GM21619 (cell line): ENCODE measurements at regions not wholly inside any gene's neighbourhood (a gene's known extent, or its start where the extent isn't known, plus 50 kb on each side); places are given as distances from the start of the nearest gene placed in this dataset.
"Not testable (repeated sequence)": the region's sequence is repeated elsewhere in the genome, so short reads cannot be mapped to it uniquely, and the experiment has no call there.

Experiments
- ATAC-seq: cut with Tn5 transposase; IDR thresholded peaks from one replicate; pipeline ENCODE4 v1.9.1; 2021; ENCODE audit not compliant: unreplicated experiment

DNA sequence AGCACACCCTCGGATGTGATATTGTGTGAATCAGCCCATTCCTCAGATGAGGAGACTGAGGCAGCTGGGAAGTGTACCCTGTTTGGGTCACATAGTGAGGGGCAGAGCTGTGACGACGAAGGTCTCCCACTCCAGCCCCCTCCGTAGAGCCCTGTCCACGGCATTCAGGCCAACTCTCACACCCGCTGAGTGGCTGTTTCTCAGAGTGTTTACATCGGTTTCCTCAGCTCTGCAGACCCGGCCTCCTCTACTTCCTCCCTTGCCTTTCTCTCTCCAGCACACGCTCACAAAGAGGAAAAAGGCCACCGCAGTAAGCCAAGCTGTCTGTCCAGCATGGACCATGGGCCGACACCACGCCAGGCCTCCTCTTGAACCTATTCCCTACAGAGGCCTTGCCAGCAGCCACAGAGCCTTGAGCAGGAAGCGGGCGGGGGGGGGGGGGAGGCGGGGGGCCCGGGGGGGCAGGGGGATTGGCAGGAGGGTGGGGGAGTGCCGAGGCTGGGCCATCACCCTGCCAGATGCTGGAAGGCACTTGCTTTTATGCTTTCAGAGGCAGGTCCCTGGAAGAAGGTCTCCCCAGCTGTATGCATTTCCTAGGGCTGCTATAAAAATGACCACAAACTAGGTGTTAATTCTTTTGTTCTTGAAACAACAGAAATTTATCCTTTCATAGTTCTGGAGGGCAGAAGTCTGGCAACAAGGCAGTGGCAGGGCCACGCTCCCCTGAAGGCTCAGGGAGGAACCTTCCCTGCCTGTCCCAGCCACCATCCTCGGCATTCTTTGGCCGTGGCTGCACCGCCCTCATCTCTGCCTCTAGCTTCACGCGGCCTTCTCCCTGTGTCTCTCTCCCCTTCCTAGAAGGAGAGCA is 178.4 kb downstream of the PSMG1 start:
- ATAC-seq = no peak

DNA sequence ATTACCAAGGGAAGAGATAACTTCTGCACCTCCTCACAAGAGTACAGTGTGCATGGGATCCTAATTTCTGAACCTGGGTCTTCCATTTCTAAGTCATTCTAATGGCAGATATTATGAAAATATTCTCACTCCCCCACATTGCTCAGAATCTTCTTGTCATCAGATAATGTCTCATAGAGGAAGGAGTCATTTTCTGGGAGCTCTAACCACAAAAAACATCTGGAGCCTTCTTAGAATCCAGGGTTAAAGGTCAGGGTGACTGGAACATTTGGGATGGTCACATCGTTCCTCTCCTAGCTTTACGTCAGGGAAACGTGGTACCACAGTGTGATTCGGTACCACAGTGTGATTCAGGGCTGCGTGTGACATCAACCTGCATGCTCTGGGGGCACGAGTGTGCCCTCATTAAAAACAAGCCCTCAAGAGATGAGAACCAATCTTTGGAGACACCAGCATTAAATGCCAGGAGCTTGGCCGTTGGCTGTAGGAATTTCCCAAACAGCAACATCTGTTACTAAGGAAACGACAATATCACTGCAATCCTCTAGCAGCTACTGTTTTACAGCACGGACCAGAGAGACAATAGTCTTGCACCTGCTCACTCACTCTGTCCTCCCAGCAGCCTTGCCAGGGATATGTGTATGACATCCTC is 179.1 kb downstream of the PSMG1 start:
- no peak for ATAC-seq

DNA sequence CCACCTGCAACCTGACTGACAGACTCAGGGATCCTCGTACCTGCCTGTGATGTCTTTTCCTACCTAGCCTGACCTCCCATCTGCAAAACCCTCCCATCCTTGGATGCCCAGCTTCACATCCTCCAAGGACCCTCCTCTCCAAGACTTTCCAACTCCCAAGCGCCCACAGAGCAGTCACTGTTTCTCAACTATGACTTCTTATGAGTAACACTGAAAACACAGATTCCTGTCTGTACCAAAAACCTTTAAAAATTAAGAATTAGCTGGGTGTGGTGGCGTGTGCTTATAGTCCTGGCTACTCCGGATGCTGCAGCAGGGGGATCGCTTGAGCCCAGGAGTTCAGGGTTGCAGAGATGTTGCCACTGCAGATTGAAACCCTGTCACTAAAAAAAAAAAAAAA is 181.9 kb downstream of the PSMG1 start:
- ATAC-seq = no peak

DNA sequence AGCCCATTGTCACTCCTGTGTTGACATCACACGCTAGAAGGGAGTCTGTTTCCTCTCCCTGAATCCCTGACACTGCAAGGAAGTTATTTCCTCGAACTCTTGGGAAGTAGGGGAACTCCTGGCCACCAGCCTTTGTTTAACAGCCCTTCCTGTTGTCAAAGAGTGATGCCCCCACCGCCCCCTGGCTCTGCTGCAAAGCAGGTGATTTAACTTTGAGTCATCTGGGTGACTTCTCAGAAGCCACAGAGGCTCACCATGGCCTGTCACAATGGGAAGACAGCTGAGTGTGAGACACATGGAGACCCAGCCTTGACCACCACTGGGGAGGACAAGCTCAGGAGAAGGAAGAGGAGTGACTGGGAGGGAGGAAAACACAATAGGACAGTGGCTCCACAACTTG is 182.8 kb downstream of the PSMG1 start:
- no peak for ATAC-seq

DNA sequence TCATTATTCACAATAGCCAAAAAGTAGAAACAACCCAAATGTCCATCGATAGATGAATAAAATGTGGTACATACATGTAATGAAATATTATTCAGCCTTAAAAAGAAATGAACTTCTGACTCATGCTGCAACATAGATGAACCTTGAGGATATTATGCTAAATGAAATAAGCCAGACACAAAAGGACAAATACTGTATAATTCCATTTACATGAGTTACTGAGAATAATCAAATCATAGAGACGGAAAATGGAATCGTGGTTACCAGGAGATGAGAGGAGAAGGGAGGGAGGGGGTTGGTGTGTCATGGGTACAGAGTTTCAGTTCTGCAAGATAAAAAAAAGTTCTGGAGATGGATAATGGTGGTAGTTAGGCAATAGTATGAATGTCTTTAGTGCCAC is 184.1 kb downstream of the PSMG1 start:
- ATAC-seq = no peak

DNA sequence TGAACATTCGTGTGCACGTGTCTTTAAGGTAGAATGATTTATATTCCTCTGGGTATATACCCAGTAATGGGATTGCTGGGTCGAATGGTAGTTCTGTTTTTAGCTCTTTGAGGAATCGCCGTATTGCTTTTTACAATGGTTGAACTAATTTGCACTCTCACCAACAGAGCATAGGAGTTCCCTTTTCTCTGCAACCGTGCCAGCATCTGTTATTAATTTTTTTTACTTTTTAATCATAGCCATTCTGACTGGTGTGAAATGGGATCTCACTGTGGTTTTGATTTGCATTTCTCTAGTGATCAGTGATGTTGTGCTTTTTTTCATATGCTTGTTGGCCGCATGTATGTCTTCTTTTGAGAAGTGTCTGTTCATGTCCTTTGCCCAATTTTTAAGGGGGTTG is 185.0 kb downstream of the PSMG1 start:
- ATAC-seq = not testable (repeated sequence)

DNA sequence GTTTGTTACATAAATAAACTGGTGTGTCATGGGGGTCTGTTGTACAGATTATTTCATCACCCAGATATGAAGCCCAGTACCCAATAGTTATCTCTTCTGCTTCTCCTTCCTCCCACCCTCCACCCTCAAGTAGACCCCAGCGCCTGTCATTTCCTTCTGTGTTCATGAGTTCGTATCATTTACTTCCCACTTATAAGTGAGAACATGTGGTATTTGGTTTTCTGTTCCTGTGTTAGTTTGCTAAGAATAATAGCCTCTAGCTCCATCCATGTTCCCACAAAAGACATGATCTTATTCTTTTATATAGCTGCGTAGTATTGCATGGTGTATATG is 185.4 kb downstream of the PSMG1 start:
- not testable (repeated sequence) for ATAC-seq

DNA sequence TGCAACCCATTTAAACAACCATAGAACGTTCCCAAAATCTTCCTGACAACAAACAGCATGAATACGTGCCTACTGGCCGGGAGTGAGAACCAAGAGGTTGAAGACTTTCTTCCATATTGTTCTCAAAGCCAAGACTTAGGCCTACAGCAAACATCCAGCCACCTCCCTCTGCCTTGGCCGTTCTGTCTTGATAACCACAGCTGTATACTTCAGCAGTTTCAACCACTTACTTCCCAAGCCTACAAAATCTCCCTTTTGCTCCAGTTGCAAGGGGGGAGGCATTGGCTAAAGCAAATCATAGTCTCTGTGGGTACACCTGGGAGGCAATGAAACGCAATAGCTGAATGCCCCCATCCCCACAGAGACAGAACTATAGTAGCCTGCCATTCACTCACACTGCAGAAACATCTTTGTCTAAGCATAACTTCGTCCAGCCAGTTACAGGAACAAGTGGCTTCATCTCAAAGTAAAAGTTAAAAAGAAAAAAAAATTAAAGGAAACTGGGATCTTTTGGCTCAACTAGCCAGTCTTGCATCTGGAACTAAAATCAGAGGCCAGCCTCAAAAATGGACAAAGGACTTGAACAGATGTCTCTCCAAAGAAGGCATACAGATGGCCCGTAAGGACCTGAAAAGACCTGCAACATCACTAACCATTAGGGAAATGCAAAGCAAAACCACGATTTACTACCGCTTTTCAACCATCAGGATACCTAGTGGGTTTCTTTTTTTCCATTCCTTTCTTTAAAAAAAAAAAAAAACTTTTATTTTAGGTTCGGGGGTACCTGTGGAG is 186.0 kb downstream of the PSMG1 start:
- ATAC-seq = no peak

DNA sequence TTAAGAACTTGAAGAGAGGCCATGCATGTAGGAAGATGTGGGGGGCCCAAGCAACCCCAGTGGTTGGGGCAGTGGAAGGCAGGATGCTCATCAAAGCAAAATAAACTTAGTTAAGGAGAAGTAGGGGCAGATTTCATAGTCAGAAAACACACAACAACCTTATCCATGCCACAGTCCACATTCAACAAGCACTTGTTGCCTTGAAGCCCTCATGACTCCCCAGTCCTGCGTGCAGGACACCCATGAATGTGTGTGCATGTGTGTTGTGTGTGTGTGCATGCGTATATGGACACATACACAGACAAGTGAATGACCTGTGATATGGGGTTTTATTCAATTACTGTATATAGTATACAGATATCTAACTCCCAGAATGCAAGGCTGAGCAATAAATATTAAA is 186.9 kb downstream of the PSMG1 start:
- no peak for ATAC-seq

DNA sequence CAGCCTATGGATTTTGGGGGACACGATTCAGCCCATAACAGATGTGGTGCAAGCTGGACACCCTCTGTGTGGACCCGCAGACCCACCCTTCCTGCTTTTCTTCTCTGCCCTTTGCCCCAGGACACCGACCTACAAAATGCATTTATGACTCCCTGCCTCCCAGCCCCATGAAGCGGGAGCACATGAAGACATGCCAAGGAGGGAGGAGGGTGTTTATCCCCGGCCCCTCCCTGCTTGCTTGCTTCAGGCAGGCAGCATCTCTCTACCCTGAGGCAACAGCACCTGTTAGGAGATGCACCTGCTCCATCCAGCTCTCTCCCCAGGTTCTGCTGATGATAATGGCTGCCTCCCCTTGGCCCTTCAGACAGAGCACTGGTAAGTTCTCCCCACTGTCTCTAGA is 187.5 kb downstream of the PSMG1 start:
- no peak for ATAC-seq

DNA sequence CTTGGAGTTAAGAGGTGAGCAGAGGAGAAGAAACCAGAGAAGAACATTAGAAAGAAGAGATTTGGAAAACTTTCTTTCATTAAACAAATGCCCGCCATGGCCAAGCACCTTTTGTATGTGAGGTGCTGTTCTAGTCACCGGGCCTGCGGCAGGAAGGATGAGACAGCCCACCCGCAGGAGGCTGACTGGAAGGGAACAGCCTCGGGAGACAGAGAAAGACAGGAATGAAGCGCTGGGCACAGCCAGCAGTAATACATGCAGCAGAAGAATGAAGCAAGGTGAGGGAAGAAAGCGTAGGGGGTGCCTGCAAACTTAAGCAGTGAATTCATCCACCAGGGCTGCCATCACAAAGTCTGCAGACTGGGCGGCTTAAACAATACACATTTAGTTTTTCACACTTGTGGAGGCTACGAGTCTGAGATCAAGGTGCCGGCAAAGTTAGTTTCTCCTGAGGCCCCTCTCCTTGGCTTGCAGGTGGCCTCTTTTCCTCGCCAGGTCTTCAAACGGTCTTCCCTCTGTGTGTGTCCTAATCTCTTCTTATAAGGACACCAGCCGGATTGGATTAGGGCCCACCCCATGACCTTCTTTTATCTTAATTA is 188.1 kb downstream of the PSMG1 start:
- ATAC-seq = no peak

DNA sequence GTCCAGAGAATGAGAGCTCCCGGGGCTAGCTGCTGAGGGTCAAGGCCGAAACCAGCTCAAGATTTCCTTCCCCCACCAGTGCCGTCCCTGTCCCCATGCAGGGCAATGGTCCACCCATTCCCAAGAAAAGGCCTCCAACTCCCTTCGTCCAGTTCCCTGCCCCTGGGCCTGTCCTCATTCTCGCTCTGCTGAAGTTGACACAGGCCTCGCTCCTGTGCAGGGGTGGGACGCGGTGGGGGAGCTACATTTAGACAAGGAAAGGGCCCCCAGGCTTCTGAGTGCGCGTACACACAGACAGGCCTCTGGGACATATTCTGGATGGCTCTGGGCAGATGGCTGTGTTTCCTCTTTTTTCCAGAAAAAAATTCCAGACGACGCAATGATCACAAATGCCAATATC is 188.3 kb downstream of the ETS2 start:
- ATAC-seq = no peak

DNA sequence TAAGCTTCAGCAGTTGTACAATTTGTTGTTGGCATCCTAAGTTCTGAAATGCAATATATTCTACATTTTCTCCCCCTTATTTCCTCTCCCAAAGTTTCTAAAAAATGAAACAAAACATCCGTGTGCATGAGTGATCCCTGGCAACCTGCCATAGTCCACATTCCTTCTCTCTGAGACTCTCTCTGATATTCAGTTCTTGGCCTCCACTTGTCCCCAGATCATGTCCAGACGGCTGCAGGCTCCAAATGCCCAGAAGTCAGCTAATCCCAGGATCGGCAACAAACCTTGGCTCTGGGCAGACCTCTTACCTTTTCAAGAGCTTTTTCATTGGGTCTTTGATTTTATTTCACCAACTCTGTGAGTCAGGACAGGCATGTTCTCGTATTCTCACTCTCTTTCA is 187.8 kb downstream of the ETS2 start:
- no peak for ATAC-seq

DNA sequence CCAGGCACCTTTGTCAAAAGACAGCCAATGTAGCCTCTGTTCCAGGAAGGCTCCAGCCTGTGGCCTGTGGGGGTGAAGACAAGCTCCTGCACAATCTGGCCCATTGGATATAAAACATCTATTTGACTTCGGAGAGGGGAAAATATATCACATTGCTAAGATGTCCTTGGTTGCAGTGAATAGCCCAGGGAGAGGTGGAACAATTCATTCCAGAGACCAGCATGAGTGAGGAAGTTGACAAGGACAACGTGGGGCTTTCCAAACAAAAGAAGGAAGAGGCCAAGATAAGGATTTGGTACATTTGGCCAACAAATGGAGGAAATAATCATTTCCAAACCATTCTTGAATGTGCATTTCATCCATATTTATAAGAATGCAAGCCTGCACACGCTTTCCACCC is 187.0 kb downstream of the ETS2 start:
- ATAC-seq = no peak

DNA sequence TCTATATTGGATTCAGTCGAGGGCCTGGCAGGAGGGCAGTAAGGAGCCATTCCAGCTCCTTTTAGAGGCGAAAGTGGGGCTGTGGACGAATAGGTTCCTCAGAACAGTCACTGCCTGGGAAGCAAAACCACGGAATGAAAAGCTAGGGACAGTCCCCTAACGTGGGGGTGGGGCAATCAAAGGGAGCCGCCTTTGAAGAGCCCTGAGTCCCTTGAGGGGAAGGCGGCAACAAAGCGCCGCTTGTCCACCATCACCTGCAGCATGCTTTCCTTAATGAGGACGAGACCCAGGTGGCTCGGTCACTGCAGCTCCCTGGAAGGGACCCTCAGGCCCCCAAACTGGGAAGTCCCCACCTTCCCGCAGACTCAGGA is 184.7 kb downstream of the ETS2 start:
- no peak for ATAC-seq

DNA sequence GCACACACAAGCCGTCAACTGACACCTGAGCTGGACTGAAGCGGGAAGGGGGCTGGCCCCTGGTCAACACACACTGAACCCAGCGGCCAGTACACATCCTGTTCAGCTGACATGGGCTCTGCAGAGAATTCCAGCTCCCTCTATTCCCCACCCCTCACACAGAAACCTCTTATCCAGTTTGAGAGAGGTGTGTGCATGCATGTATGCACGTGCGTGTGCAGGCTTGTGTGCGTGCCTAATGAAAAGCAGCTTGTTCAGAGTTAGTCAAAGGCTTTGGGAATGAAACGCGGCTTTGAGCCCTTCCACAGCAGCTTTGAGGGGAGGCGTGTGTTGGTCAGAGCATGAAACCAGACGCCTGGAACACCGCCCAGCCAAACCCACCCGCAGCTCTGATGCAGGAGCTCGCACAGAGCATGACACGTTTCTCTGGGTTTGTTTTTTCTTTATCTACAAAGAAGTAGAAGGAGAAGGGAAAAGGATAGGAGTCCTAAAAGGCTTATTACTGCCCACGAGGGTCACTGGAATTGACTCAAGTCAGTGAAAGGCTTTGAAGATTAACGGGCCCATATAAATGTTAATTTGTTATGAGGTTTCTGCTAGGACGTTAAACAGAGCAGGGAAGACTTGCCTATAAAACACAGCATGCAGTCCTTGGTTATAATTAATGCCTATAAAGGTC is 184.2 kb downstream of the ETS2 start:
- ATAC-seq = no peak

DNA sequence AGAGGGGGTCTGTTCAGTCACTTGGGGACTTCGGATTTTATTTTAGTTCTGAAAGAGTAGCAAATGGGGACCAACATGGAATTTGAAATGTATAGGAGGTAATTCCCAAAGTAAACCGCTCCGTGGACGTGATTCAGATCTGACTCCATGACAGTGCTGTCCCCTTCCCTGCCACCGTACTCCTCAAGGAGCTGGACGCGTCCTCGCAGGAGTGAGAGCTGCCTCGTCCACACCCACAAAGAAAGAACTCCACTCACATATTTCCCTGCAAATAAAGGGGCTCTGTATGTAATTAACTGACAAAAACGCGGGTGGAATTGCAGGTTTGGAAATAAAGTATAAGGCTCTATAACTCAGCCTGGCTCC is 183.6 kb downstream of the ETS2 start:
- ATAC-seq = no peak

DNA sequence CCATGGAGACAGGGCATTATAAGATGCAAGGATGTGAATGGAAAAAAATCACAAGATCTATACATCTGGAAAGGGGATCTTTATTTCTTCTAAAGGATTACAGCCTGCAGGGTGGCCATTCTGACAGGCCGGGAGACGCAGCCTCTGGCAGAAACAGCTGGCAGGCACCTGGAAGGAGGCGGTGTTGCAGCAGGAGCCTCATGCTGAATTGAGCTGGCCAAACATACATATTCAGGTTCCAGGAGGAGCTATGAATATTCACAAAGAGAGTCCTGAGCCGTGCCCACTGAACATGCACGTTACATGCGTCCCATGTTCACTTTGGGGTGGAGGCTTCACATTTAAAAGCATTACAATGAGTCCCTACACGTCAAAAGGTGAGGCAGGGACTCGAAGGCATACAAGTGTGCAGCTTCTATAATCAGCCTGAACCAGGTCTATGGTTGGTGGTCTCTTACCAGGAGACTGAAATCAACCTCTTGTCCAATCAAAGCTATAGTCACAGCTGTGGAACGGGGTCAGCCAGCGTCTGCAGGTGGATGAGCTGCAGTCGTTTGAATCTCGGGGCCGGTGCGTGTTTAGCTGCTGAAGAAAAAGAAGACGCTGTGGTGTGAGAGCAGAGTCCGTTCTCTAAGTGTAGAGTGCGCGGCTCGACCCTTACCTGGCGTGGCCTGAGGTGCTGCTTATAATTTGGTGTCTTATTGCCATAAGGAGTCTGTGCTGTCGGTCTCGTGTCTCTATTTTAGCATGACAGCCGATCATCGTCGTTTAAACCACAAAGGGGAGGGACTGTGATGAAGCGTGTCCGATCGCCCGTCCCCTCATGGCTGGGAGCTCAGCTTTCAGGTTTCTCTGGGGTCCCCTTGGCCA is 183.0 kb downstream of the ETS2 start:
- no peak for ATAC-seq

DNA sequence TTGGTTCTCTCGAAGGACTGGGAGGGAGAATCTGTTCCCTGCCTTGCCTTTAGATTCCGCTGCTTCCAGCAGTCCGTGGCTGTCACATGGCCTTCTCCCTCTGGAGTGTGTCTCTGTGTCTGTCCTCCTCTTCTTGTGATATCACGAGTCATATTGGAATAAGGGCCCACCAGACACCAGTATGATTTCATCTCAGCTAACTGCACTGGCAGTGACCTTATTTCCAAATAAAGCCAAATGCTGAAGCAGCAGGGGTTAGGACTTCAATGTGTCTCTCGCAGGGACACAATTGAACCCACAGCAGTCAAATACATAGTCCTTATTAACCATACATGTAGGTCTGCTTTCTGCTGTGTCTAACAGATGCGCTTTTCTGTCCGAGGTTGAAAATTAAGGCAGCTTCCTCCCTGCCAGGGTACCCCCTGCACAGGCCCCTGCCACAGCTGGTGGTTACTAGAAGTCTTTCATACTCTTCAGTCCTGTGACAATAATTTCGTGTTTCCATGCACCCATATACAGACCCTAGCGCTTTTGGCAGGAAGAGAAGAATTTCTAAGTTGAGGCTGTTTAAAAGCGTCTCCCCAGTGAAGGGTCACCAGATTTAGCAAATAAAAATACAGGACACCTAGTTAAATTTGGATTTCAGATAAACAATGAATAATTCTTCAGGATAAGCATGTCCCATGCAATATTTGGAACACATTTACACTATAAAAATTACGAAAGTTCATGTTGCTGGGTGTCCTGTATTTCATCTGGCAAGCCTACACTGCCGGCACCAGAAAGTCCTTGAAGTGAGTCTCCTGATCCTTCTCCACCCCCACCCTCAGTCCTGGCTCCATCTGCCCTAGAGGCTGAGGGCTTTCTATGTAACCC is 182.1 kb downstream of the ETS2 start:
- no peak for ATAC-seq
